ENCODE measurements at regions not wholly inside any gene's neighbourhood (a gene's known extent, or its start where the extent isn't known, plus 50 kb on each side); places are given as distances from the start of the nearest gene placed in this dataset.
"Not testable (repeated sequence)": the region's sequence is repeated elsewhere in the genome, so short reads cannot be mapped to it uniquely, and the experiment has no call there.

- DNase-seq: no peak
Observed at GRCh38 chrX:25130619-25131018, 114.9 kb upstream of the ARX start.

- no peak for DNase-seq
Observed at GRCh38 chrX:25125483-25125882, 109.7 kb upstream of the ARX start.

DNA sequence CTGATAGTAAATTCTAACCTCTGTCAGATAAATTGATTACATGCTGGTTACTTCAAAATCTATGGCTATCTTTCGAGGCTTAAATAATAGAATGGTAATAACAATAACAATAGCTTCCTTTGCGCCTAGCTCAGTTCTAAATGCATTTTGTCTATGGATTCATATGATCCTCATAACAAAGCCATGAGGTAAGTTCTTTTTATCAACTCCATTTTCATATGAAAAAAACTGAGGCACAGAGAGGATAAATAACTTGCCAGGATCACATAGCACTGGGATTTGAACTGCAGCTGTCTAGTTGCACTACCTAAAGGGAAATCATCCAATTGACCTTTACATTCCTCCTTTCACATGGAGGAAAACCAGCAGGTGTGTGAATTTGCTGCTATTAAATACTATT, 108.6 kb upstream of the ARX start:
- DNase-seq: no peak

- no peak for DNase-seq
Observed at GRCh38 chrX:25112156-25112555, 96.4 kb upstream of the ARX start.

- no peak for DNase-seq
Observed at GRCh38 chrX:25108481-25108880, 92.7 kb upstream of the ARX start.

- no peak for DNase-seq
Observed at GRCh38 chrX:25105221-25105620, 89.5 kb upstream of the ARX start.

- no peak for DNase-seq
Observed at GRCh38 chrX:25096522-25097045, 80.8 kb upstream of the ARX start.

DNA sequence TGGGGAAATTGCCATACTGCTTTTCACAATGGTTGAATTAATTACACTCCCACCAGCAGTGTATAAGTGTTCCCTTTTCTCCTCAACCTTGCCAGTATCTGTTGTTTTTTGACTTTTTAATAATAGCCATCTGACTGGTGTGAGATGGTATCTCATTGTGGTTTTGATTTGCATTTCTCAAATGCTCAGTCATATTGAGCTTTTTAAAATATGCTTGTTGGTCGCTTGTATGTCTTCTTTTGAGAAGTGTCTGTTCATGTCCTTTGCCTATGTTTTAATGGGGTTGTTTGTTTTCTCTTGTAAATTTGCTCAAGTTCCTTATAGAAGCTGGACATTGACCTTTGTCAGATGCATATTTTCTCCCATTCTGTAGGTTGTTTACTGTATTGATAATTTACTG, 75.4 kb upstream of the ARX start:
- not testable (repeated sequence) for DNase-seq

DNA sequence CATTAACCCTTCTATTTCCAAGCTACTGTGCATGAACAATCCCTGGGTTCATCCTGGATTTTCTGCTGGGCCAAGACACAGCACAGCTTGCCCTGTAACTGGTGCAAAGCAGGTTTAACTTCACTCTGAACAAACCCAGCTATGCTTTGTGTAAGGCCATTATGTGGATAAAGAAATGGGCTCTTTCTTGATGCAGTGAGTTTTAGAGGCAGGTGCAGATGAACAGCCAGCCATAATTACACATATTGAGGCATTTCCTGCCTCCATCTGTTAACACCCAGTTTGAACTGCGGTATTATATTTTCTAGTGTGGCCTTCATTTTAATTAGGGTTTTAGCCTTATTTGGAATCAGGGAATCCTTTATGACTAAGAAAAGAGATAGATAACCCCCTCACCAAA, 68.7 kb upstream of the ARX start:
- DNase-seq: no peak

GRCh38 chrX:25083661-25084060, 67.9 kb upstream of the ARX start:
- DNase-seq: no peak

- no peak for DNase-seq
Observed at GRCh38 chrX:25079020-25079419, 63.3 kb upstream of the ARX start.

- DNase-seq: no peak
Observed at GRCh38 chrX:25076941-25077500, 61.3 kb upstream of the ARX start.

DNA sequence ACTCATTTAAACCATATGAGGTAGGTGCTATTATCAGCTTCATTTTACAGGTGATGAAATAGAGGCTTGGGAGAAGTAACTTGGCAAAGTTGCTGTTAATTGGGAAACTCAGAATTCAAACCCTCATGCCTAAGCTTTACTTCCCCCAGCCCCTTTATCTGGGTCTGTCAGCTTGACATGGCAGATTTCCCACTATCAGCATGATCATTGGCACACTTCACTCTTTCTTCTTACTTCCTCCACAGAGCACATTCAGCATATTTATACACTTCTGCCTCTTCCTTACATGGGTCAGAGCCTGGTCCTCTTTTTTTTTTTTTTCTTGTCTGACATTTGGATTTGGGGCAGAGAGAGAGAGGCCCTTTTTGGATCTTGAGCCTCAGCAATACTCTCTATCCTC, 56.5 kb upstream of the ARX start:
- no peak for DNase-seq

- DNase-seq: no peak
Observed at GRCh38 chrX:25070038-25070437, 54.3 kb upstream of the ARX start.

DNA sequence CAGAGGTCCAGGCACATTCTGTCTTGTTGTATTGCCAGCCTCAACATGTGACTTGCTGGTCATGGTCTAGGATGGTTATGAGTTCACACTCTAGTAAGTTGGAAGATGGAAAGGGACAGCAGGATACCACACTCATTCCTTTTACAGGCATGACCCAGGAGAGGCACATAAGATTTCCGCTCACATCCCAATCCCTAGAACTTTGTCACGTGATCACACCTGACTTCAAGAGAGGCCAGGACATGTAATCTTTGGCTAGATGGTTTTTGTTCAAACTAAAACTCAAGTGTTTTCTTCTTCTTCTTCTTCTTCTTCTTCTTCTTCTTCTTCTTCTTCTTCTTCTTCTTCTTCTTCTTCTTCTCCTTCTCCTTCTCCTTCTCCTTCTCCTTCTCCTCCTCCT, 53.4 kb upstream of the ARX start:
- DNase-seq: no peak

DNA sequence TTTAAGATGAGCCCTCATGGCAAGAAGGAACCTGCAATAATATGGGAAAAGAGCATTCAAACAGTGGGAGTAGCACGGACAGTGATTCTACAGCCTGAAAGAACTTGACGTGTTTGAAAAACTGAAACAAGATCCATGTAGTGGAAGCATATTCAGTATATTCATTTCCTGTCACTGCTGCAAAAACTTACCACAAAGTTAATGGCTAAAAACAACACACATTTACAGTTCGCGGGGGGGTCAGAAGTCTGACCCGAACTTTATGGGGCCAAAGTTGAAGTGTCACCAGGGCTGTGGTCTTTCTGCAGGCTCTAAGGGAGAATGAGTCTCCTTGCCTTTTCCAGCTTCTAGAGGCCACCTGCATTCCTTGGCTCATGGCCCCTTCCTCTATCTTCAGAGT, 52.6 kb upstream of the ARX start:
- no peak for DNase-seq

DNA sequence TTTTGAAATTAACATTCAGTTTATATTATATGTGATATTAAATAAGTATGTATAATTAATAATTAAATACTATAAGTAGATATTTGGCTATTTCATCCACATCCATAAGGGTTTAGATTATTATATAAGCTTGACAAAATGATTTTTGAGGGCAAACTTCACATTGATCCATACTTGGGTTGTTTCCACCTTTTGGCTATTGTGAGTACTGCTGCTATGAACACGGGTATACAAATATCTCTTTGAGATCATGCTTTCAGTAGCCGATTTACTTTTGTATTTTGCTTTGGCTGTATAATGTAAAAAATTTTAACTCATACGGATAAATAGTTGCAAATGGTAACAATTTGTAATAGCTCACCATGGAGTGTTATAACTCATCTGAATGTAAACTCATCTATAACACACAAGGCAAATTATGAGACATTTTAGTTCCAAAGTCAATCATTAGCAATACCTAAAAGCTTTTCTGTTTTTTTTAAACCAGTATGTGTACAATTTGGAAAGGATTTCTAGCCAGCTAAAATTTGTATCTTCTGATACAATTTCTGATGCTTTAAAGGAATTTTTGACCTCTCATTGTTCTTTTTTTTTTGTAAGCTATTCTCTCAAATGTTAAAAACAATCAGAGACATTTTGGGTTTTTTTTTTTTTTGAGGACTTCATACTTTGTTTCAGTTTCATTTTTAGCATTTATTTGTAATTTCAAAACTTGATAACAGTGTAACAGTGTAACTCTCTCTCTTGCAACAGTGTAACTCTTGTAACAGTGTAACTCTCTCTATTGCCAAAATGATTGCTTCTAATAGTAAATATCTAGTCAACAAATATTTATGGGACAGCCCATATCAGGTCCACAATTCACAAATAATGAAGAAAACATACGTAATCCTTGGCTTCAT, 51.8 kb upstream of the ARX start:
- DNase-seq: no peak

DNA sequence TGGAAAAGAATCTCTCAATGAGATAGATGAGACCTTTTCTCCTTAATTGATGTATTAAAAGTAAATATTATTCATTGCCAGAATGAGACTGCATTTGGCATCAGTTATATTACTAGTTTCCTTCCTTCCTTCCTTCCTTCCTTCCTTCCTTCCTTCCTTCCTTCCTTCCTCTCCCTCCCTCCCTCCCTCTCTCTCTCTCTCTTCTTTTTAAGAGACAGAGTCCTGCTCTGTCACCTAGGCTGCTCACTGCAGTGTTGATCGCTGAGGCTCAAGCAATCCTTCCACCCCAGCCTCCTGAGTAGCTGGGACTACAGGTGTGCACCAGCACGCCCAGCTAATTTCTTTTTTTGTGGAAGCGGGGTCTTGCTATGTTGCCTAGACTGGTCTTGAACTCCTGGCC, 50.4 kb upstream of the ARX start:
- no peak for DNase-seq

All from DMS79 treated with DMSO at 0.1 percent for 48 hours (cell line).